22Rv1 (cell line): ENCODE measurements at regions not wholly inside any gene's neighbourhood (a gene's known extent, or its start where the extent isn't known, plus 50 kb on each side); places are given as distances from the start of the nearest gene placed in this dataset.

ENCODE experiments used
- H3K27ac ChIP-seq: fragments of 450-650 bp; 2 replicates; pipeline ENCODE4 v1.5.1; 2017
- CTCF ChIP-seq: fragments of 450-650 bp; IDR thresholded peaks from 2 replicates; pipeline ENCODE4 v1.5.1; 2017; ENCODE audit warnings: mild to moderate bottlenecking
- ZFX ChIP-seq: fragments of 450-650 bp; IDR thresholded peaks from 2 replicates; pipeline ENCODE4 v1.6.1; 2017; ENCODE audit warnings: antibody characterized with exemption, borderline replicate concordance

- TF ChIP-seq CTCF (no peak), ZFX (no peak)
- no peak overlapping the region for H3K27ac ChIP-seq
Observed at GRCh38 chr14:28576523-28576922, 190.1 kb upstream of the FOXG1 start.

GRCh38 chr14:28577187-28577586 is 189.4 kb upstream of the FOXG1 start:
- no peak for TF ChIP-seq ZFX
- no peak for TF ChIP-seq CTCF
- no peak overlapping the region for H3K27ac ChIP-seq

- no peak overlapping the region for H3K27ac ChIP-seq
- no peak for TF ChIP-seq CTCF
- no peak for TF ChIP-seq ZFX
Observed at GRCh38 chr14:28577711-28578131, 188.9 kb upstream of the FOXG1 start.

- H3K27ac ChIP-seq = no peak overlapping the region
- TF ChIP-seq ZFX = no peak
- no peak for TF ChIP-seq CTCF
Observed at GRCh38 chr14:28584951-28585350, 181.6 kb upstream of the FOXG1 start.

GRCh38 chr14:28589792-28590191 is 176.8 kb upstream of the FOXG1 start:
- no peak overlapping the region for H3K27ac ChIP-seq
- TF ChIP-seq CTCF = no peak
- TF ChIP-seq ZFX = no peak

GRCh38 chr14:28596391-28596790 is 170.2 kb upstream of the FOXG1 start:
- no peak overlapping the region for H3K27ac ChIP-seq
- no peak for TF ChIP-seq ZFX
- TF ChIP-seq CTCF = no peak

- no peak overlapping the region for H3K27ac ChIP-seq
Observed at GRCh38 chr14:28599191-28599590, 167.4 kb upstream of the FOXG1 start.

More at GRCh38 chr14:28599191-28599590, 167.4 kb upstream of the FOXG1 start:
- TF ChIP-seq CTCF = no peak
- TF ChIP-seq ZFX = no peak
